ENCODE measurements at regions not wholly inside any gene's neighbourhood (a gene's known extent, or its start where the extent isn't known, plus 50 kb on each side); places are given as distances from the start of the nearest gene placed in this dataset.

- H2AFZ ChIP-seq (ENCODE audit: low read depth, low read length): no peak overlapping the region
These were observed 270.5 kb downstream of the NPHP4 start for GRCh38 chr1:5721634-5722215.

GRCh38 chr1:5720936-5721335, 271.3 kb downstream of the NPHP4 start:
- no peaks in the 10 kb centered on the region for H3F3A ChIP-seq (ENCODE audit: insufficient read depth, low read length, poor library complexity, severe bottlenecking)
- no peak for TF ChIP-seq RAD21 (conservative IDR thresholded peaks at IDR 0.05)
- no peak for TF ChIP-seq SMC3 (conservative IDR thresholded peaks at IDR 0.05; ENCODE audit: poor library complexity)
- TF ChIP-seq MXI1 (conservative IDR thresholded peaks at IDR 0.05; ENCODE audit: poor library complexity, severe bottlenecking): no peak
- no peak for TF ChIP-seq POLR2AphosphoS5 (IDR thresholded peaks at IDR 0.05)
- TF ChIP-seq REST (IDR thresholded peaks at IDR 0.05; ENCODE audit: borderline replicate concordance): no peak
- TF ChIP-seq CTCF (IDR thresholded peaks at IDR 0.05; ENCODE audit: poor library complexity, severe bottlenecking): no peak
- no peak for TF ChIP-seq EZH2 (IDR thresholded peaks at IDR 0.05; ENCODE audit: borderline replicate concordance, insufficient read depth, low read length, poor library complexity, severe bottlenecking)
- no peak for TF ChIP-seq TAF1 (IDR thresholded peaks at IDR 0.05; ENCODE audit: low read depth)
- no peak for TF ChIP-seq EP300 (conservative IDR thresholded peaks at IDR 0.05; ENCODE audit: poor library complexity, severe bottlenecking)
- no peak overlapping the region for H2AFZ ChIP-seq (ENCODE audit: low read depth, low read length)
- H3K9me3 ChIP-seq (ENCODE audit: low read length): no peaks in the 10 kb centered on the region
- no peaks in the 10 kb centered on the region for H3K36me3 ChIP-seq (ENCODE audit: insufficient read depth, low read length)
- no peaks in the 10 kb centered on the region for H3K27me3 ChIP-seq (ENCODE audit: insufficient read depth, low read depth, low read length)
- no peak overlapping the region for H3K27ac ChIP-seq (ENCODE audit: low read length)
- H3K9me2 ChIP-seq (ENCODE audit: insufficient read depth, low read length): no peaks in the 10 kb centered on the region
- H4K20me1 ChIP-seq (ENCODE audit: insufficient read depth): no peaks in the 10 kb centered on the region
- no peaks in the 10 kb centered on the region for H3K79me2 ChIP-seq (replicated peaks; ENCODE audit: insufficient read depth, low read length)
- no peak overlapping the region for H3K4me3 ChIP-seq (ENCODE audit: low read length)
- H3K4me2 ChIP-seq (ENCODE audit: low read length): no peak overlapping the region
- no peak overlapping the region for H3K9ac ChIP-seq (ENCODE audit: low read length)

More at GRCh38 chr1:5721634-5722215, 270.5 kb downstream of the NPHP4 start:
- no peak overlapping the region for H3K4me2 ChIP-seq (ENCODE audit: low read length)
- H3K27me3 ChIP-seq (ENCODE audit: insufficient read depth, low read depth, low read length): no peaks in the 10 kb centered on the region
- no peaks in the 10 kb centered on the region for H3K9me2 ChIP-seq (ENCODE audit: insufficient read depth, low read length)
- no peak overlapping the region for H3K4me3 ChIP-seq (ENCODE audit: low read length)
- H3K9me3 ChIP-seq (ENCODE audit: low read length): no peaks in the 10 kb centered on the region
- no peaks in the 10 kb centered on the region for H4K20me1 ChIP-seq (ENCODE audit: insufficient read depth)
- no peaks in the 10 kb centered on the region for H3K79me2 ChIP-seq (replicated peaks; ENCODE audit: insufficient read depth, low read length)
- H3K36me3 ChIP-seq (ENCODE audit: insufficient read depth, low read length): no peaks in the 10 kb centered on the region
- TF ChIP-seq TAF1 (IDR thresholded peaks at IDR 0.05; ENCODE audit: low read depth) (no peak), RAD21 (conservative IDR thresholded peaks at IDR 0.05) (no peak)
- H3K9ac ChIP-seq (ENCODE audit: low read length): no peak overlapping the region
- no peaks in the 10 kb centered on the region for H3F3A ChIP-seq (ENCODE audit: insufficient read depth, low read length, poor library complexity, severe bottlenecking)
- H3K27ac ChIP-seq (ENCODE audit: low read length): no peak overlapping the region
